Stimulated activated CD8-positive, alpha-beta memory T cell treated with anti-CD3 and anti-CD28 coated beads, Interleukin-2, amount 100 ng/mL, for 1 hour (primary cell): ENCODE measurements at regions not wholly inside any gene's neighbourhood (a gene's known extent, or its start where the extent isn't known, plus 50 kb on each side); places are given as distances from the start of the nearest gene placed in this dataset.

Experiments used
- DNase-seq, 2 donors: peaks; one replicate each; pipeline ENCODE4 v3.0.0-alpha.2; 2020; ENCODE audit warnings: low read depth in 2 of 2

DNA sequence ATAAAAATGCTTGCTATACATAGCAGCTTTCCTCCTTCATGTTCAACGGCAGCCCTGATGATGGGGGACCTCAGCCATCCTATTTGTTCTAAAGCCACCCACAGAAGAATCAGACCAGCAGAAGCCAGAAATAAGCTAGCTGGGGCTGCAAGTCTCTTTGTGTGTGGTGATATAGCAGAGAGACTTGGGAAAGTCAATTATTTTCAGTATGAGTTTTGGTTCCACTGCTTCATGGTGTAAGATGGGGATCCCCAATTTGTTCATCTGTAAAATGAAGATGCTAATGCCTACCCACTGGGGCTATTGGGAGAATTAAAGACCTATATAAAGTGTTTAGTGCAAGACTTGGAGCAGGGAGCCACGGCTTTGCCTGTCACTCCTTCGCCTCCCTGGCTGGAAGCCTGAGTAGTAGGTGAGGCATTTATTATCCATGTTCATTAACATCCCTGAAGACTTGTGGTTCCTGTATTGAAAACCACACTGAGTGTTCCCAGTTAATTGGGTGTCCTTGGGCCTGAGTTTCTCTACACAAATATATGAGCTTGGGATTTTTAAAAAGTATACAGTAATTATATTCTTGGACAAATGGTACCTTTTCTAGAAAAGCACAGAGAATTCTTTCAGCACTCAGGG is 210.1 kb upstream of the SLC24A2 start:
- DNase-seq = no peak

DNA sequence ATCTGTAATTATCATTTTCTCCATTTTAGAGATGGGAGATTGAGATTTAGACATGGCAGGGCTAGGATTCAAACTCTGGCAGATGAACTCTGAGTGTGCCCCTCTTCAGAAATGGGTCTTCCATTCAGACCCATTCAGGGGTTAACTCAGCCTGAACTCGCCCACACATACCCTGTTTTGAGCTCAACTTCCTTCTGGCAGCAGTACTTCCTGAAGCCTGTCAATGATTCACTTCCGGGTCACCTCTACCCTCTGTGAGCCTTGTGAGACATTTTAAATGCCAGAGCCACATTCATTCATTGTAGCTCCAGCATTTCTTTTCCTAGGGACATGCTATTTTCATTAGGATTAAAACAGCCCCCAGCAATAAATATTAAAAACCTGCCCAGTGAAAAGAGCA is 209.3 kb upstream of the SLC24A2 start:
- DNase-seq = no peak

DNA sequence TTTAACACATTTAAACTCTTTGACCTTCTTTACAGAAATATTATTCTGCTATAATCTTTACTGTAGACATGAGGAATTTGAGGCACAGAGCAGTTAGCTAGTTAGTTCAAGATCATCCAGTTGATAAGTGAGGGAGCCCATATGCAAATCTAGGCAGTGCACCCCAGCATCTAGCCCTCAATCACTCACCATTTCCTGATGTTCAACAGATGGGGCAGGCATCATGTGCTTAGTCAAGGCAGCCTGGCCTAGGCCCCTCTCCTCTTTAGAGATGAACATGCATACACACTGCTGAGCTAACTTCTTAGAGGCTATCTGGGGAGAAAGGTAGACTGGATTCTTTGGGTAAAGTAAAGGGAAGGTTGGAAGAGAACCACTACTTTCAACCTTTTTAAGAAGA is 206.8 kb upstream of the SLC24A2 start:
- DNase-seq = no peak

DNA sequence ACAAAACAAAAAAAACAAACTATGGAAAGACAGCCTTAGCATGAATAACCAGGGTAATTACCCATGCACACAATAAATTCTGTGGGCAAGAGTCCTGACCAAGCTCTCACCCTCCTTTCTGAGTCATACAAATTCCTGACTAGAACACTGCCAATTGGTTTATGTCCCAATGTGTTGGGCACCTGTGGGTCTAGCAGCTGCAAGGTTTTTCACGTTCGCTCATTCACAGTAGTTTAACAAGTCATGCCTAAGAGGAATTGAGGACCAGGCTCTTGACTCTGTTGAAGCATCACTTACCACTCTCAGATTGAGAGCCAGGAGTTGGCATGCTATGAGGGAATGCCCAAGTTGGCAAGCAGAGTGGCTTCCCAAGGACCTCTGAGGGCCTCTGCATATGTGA is 205.5 kb upstream of the SLC24A2 start:
- DNase-seq = no peak

DNA sequence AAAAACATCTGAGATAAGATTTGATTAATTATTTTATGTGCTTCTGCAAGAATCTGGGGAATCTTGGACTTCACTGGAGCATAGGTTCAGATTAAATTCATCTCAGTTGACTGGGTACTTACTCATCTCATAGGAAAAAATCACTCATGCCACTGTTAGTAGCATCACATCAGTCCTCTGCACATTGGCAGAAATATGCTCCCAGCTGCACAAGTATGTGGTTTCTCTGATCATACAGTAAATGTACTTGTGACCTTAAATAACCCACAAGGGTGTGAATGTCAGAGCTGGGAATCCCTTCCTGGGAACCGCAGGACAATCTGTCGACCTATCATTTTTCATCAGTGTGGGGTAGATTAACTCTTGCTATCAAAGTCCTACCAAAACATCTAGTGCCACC is 203.7 kb upstream of the SLC24A2 start:
- DNase-seq = no peak

DNA sequence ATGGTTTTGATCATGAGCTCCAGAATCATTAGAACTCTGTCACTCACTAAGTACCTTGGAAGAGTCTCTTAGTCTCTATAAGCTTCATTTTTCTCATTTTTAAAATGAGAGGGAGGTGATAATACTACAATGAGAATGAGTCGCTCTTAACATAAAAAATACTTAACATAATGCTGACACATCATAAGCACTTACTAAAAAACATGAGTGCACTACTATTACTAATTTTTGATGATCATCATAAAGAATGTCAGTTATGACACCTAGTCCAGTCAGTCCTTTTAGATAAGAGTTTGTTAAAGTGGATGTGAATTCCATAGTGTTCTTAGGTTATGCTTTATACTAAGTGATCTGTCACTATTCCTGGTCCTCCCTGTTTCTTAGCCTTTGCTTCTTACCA is 200.4 kb upstream of the SLC24A2 start:
- DNase-seq = no peak

DNA sequence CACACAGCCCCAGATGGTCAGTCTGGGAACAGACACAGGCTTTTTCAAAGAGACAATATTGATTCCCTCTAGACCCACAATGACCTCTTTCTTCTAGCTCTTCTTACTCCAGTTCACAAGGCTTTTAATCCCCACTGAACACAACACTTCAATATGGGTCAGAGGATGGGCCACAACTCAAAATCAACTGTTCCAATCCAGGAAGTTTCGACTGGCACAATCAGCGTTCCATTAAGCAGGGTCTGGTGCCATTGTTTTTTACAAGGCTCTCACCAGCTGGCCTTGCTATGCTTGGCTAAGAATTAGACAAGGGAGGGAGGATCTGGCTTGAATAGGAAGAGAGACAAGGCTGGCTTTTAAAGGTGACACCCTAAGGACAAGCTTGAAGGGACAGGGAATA is 199.4 kb upstream of the SLC24A2 start:
- DNase-seq = no peak

DNA sequence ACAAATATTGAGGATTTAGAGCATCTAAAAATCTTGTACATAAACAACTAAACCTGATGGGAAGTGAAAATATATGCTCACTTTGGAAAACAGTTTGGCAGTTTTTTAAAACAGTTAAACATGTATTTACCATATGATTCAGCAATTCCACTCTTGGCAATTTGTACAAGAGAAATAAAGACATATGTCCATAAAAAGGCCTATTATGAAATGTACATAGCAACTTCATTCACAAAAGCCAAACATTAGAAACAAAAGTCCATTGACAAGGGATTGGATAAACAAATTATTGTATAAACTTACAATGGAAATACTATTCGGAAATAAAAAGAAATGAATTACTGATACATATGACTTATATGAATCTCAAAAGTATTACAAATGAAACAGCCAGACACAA is 196.2 kb upstream of the SLC24A2 start:
- DNase-seq = no peak

DNA sequence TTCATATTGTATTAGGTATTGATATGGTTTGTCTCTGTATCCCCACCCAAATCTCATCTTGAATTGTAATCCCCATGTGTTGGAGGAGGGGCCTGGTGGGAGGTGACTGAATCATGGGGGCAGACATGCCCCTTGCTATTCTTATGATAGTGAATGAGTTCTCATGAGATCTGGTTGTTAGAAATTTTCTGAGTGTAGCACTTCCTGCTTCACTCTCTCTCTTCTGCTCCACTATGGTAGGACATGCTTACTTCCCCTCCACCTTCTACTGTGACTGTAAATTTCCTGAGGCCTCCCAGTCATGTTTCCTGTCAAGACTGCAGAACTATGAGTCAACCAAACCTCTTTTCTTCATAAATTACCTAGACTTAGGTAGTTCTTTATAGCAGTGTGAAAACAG is 187.4 kb upstream of the SLC24A2 start:
- no peak for DNase-seq

DNA sequence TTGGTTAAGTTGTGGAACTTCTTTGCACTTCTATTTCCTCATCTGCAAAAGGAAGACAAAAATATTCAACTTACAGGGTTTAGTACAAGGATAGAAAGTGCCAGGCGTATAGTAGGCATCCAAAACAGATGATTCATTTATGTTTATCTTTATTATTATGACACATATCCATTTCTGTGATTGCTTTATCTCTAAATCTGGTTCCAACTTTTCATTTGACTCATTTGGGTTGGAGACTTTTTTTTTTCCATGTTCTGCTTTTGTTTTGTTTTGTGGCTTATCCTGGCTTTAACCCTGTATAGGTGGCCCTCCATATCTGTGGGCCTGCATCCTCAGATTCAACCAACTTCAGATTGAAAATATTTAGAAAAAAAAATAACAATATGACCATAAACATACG is 186.7 kb upstream of the SLC24A2 start:
- DNase-seq = no peak

DNA sequence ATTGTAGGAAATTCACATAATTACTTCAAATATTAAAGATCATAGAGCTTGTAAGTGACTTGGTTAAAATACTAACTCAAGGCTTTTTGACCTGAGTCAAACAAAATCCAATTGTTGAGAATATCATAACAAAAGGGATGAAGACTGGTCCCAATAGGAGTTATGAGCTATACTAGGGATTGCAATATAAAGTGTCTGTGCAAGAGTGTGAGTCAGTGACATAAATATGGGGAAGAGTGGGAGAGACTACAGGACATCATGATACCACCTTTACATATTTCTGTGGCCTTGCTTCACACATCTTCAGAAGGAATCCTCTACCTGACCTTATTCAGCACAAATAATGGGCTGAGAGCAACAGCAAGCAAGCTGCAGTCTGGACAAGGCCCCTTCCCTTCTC is 180.9 kb upstream of the SLC24A2 start:
- DNase-seq = no peak

DNA sequence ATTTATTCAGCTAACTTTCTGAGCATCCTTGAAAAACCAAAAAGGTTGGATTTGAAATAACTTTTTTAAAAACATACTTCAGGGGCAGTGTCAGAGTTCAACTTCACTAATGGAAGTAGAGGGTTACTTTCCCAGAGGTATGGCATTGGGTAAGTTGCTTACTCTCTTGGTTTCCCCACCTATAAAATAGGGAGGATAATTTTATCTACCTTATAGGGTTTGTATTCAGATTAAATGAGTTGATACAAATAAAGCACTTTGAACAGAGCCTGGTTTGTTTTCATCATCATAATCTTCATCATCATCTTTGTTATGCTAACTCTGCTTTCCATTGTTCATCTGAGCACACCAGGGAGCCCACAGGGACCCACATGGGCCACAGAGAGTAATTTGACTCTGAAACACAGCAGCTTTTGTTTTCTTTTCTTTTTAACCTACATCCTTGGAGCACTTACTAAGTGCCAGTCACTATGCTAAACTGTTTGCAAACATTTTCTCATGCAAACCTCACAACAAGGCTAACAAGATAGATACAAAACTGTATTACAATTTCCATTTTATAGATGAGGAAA is 179.1 kb upstream of the SLC24A2 start:
- no peak for DNase-seq

DNA sequence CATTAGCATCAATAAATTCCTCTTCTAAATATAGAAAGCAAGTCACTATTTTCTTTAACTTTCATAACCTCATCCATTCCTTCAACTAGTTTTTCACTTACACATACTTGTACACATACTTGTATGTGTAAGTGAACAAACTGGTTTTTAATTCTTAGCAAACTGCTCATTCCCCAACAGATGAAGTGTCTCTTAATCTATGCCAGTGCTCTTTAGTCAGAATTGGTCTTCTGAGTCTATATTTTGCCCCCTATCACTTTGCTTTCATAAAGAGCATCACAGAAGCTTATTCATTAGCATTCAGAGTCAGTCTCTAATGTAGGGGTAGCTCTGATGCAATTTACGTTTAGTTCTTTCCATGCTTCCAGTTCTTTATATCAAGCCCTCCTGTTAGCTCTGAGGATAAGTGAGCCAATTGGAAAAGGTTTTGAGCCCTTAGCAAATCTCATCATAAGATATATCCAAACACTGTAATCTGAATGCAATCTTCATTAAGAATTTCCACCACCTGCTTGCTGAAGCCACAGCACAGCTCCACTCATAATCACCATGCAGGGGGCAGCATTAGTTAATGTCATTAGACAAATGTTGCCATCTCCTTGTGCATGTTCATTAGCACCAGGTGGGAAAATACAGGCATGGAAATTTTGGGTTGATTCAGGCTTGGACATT is 178.5 kb upstream of the SLC24A2 start:
- DNase-seq = no peak

DNA sequence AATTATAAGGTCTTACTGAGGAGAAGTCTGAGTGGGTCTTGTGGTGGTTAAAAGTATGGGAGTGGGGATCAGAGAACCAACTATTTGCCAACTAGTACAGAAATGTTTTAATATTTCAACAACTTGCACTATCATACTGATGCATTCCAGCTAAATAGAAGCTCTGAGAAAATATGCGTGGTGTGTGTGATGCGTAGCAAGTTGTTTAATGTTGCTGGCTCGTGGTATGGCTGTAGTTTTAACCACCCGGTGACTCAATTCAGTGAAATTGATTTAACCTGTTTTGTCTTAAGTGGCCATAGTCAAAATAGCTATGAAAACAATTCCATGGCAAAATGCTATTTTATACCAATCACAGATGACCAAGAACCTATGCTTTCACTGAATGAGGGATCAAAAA is 176.5 kb upstream of the SLC24A2 start:
- no peak for DNase-seq

DNA sequence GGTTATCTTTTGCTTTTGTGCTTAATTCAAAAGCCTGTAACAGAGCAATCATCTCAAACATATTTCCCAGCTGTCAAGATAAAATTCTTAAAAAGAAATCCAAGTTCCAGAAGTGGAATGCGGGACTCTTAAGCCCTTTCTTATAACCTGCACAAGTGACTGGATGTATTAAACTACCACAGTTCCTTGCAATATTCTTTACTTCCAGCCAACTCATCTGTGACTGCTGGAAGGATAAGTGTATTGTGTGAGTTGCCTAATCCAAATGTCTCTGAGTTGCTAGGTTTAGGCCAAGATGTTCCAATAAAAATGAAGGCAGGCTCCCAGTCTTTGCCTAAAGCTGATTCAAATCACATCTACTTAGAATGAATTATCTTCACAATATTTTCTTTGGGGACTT is 159.2 kb upstream of the SLC24A2 start:
- DNase-seq = no peak

DNA sequence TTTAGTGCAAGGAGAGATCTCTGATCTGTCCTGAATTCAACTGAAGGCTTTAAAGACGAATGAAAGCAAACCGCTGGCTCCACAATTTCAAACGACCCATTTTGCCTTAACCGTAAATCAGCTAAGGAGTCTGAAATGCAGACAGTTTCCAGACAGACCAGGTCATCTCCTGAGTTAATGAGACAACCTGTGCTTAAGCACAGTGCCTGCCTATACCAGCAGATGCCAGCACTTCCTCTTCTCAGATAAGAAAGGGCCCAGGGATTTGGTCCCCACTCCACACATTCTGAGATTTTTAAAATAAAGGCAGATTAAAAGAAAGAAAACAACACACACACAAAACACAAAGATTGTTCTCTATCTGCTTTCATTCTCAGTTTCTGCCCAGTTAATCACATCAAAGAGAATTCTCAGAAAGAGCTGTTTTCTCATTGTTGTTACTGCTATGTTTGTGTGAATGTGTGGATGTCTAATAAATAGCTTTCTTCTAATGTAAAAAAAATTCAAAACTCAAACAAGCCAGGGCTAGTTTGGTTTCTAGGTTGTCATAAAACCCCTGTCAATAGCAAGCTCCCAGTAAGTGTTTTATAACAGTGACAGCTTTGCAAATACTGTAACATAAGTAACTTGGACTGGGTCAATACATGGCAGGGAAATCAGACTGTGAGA is 157.7 kb upstream of the SLC24A2 start:
- no peak for DNase-seq

DNA sequence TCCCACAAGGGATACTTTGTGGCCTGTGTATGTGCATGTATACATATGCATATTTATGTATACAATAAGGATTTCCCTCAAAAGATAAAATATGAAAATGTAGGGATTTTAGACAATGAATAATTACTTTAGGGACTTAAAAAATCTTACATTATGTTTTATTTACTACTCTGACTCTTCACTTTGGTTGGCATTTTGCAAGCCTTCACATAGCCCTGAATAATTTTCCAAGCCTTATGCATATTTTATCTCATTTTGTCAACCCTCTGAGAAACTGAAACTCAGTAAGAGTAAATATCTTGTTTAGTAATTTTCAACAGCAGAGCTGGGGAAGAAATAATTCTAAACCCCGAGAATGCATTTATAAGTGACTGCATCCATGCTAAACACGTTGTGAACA is 153.0 kb upstream of the SLC24A2 start:
- no peak for DNase-seq

DNA sequence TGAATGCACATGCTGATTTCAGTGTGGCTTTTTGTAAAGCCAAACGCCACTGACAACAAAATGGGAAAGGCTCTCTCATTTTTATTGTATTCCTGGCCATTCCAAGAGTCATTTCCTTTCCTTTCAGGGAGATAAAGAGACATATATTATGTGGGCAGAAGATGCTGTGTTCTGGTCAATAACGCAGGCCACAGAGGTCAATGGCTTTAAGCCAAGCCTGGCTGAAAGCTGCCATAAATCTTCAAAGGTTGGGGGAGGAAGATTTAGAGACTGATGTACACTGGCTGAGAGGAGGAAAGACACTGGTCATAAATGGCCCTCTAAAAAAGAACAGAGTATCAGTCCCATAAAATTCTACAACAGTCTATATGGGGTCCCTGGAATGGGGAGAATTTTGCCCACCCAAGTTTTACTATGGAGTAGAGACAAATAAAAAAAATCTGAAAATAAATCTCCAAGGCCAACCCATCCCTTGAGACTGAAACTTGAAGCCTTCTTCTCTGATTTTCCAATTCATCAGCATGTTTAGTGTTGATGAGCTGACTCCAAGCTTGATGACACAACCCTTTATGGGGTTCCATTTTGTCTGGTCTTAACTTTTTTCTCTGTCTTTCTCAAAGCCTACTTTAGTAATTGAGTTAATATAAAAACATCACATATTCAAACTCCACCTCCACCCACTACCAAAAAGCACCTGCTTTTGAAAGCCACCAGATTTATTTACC is 152.1 kb upstream of the SLC24A2 start:
- DNase-seq = no peak

DNA sequence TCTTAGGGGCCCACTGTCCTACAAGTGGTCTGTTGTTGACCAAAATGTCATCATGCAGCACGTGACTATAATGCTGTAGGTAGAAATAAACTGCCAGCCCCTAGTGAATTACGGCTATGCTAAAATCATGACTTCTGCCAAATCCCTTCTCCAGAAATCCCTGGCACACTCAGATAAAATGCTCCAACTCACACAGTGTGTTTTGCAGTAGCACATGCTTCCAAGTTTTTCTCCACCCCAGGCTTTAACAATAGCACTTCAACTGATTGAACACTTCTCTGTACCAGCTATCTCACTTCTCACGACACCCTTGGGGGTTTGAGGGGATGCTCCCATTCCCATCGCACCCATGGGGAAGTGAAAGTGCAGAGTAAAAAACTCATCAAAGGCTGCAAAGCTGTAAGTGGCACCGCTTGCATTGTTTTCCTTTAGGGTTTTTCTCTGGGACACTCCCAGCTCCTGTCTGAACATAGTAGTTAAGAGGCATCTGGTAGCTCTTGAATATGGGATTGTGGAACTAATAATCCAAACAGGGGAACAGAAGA is 151.0 kb upstream of the SLC24A2 start:
- no peak for DNase-seq

DNA sequence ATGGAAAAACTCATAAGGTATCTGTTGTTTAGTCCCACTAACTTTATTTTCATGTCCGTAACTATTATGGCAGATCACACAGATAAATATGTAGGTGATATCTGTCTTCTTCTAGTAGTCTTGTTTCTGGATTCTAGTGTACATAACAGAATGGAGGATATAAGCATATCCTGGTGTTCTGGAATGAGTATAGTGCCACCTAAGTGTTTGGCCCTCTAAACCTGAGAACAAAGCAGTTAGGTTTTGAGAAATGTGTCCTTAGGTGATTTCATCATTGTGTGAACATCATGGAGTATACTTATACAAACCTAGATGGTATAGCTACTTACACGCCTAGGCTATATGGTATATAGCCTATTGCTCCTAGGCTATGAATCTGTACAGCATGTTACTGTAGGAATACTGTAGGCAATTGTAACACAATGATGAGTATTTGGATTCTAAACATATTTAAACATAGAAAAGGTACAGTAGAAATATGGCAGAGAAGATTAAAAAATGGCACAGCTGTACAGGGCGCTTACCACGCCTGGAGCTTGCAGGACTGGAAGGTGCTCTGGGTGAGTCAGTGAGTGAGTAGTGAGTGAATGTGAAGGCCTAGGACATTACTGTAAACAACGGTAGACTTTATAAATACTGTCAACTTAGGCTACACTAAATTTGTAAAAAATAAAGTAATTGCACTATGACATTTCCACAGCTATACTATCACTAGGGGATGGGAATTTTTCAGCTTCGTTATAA is 150.3 kb upstream of the SLC24A2 start:
- no peak for DNase-seq

DNA sequence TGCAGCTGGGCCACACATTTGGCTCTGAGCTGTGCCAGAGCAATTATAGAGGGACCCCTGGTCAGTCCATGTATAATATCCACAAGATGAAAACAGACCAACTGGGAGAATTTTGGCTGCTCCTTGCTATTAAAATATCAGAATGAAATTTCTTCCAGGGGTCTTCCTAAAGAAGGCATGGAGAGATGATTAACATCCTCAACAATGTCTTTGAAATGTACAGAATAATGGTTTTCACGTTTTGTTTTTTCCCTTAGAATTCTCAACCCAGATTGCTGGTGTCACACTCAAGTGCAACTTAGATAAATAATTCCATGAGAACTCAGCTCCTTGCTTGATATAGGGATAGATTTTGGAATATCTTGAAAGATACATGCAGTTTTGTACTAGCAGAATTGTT is 148.3 kb upstream of the SLC24A2 start:
- DNase-seq = no peak
